LNCaP clone FGC (cell line): ENCODE measurements at regions not wholly inside any gene's neighbourhood (a gene's known extent, or its start where the extent isn't known, plus 50 kb on each side); places are given as distances from the start of the nearest gene placed in this dataset.

Source experiments
- DNase-seq: peaks from one replicate; pipeline ENCODE4 v3.0.0-alpha.2; 2011; ENCODE audit warnings: low read depth
- H3K4me3 ChIP-seq: 2 replicates; pipeline ENCODE4 v1.5.1; 2011; ENCODE audit warnings: mild to moderate bottlenecking, low read depth, low read length, control low read depth
- TF ChIP-seq, protein P1 (sequence below): IDR thresholded peaks from 2 replicates; pipeline ENCODE4 v1.5.1; 2012; ENCODE audit warnings: mild to moderate bottlenecking; ENCODE audit not compliant: control insufficient read depth, insufficient read depth; ENCODE audit errors: extremely low read depth

DNA sequence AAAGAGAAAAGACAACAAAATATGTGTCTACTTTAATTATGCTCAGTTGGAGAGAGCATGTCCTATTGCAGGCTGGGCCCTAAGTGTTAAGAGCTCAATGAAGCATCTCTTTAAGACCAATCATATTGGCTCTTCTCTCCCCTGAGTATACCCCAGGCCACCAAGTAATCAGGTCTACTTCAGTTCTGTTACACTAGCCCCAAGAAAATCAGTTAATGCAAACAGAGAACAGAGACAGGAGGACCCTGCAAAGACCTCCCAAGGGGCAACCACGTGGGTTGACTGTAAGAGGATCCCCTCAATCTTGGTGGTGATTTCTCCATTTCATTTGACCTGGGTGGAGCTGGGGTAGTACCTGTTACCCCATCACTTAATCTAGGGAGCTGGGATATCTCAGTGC, 451.0 kb upstream of the ZNF507 start:
- no peak for DNase-seq
- H3K4me3 ChIP-seq, result no peak overlapping the region
- TF ChIP-seq, protein P1, sequence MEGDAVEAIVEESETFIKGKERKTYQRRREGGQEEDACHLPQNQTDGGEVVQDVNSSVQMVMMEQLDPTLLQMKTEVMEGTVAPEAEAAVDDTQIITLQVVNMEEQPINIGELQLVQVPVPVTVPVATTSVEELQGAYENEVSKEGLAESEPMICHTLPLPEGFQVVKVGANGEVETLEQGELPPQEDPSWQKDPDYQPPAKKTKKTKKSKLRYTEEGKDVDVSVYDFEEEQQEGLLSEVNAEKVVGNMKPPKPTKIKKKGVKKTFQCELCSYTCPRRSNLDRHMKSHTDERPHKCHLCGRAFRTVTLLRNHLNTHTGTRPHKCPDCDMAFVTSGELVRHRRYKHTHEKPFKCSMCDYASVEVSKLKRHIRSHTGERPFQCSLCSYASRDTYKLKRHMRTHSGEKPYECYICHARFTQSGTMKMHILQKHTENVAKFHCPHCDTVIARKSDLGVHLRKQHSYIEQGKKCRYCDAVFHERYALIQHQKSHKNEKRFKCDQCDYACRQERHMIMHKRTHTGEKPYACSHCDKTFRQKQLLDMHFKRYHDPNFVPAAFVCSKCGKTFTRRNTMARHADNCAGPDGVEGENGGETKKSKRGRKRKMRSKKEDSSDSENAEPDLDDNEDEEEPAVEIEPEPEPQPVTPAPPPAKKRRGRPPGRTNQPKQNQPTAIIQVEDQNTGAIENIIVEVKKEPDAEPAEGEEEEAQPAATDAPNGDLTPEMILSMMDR, result no peak

GRCh38 chr19:31897292-31897691, 448.1 kb upstream of the ZNF507 start:
- peak; percentile 31 for DNase-seq
- TF ChIP-seq, protein P1, result no peak
- no peak overlapping the region for H3K4me3 ChIP-seq

DNA sequence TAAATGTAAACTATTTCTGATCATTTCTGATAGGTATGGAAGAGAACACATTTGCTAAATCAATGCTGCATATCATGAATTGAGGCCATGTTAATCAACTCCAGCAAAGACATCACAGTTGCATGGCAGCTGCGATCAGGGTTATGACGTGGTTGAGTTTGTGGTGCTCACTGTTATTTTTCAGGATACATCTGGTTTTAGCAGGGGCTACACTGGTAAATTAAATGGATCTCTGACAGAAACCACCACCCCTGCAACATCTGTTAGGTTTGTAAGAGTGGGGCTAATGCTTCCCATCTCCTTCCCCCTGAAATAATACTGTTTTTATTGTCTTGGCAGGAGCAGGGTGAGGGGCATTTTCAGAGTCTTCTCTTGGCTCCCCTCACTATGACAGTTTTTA, 444.4 kb upstream of the ZNF507 start:
- TF ChIP-seq, protein P1, result no peak
- no peak overlapping the region for H3K4me3 ChIP-seq
- no peak for DNase-seq

- TF ChIP-seq, protein P1, result no peak
- DNase-seq, result no peak
- no peak overlapping the region for H3K4me3 ChIP-seq
Measured at GRCh38 chr19:31902821-31903220, 442.6 kb upstream of the ZNF507 start.

DNA sequence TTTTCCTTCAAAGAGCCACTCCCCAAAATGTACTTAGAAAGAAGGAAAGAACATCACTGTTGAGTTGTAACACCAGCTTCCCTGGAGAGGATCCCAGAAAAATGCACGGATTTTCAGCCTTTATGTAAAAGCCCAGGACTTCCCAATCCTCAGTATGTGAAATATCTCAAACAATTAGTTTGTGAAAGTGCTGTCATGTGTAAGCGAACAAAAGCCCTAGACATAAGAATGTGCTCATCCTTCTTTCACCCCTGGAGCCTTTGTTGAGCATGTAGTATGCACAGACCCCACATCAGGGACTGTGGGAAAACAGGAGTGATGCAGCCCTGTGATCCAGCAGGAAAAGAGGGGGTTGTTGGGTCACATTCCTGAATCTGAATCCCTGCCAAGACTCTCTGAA, 441.4 kb upstream of the ZNF507 start:
- no peak overlapping the region for H3K4me3 ChIP-seq
- TF ChIP-seq, protein P1, result no peak
- DNase-seq, result no peak

DNA sequence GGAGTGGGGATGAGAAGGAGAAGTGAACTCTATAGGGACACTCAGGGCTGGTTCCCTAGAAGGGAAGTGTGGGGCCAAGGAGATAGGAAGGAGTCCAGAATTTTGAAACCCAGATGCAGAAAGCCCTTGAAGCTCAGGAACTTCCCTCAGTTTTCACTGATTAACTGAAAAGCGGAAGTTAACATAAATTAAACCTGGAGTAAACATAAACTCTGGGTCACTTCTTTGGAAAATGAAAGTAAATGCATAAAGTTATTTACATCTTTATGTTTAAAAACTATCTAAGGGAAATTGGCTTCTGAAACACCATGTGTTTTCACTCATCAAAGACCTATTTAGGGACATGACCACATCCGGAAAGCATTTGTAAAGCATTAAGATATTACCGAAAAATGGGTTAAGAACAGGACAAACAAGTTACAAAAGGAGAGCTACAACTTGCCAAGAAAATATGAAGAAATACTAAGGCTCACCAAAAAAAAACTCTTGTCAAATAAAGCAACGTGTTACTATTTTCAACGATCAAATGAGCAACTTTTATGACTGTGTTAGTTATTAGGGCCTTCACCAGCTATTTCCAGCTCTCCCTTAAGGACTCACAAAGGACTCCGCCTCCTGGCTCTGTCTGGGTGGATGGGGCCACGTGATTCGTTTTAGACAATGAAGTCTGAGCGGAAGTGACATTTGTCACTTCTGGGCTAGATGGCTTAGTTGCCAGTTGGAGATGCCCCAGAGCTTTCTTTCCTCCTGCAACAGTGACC, 439.1 kb upstream of the ZNF507 start:
- no peak for DNase-seq
- no peak overlapping the region for H3K4me3 ChIP-seq
- TF ChIP-seq, protein P1, result no peak

DNA sequence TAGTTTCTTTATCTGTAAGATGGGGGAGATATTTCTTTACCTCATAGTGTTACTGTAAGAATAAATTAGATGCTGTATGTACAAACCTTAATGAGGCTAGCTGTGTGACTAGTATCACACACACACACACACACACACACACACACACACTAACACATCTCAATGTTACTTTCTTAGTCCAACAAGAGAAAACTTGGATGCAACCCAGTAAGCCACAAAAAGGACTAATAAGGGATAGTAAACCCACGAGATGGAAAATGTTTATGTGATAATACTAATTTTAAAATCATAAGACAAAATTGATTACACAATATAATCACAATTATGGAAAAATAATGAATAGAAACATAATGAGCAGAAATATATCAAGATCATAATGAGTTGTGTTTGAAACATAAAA, 437.7 kb upstream of the ZNF507 start:
- TF ChIP-seq, protein P1, result no peak
- no peak overlapping the region for H3K4me3 ChIP-seq
- no peak for DNase-seq
